H1 (cell line): ENCODE measurements at regions not wholly inside any gene's neighbourhood (a gene's known extent, or its start where the extent isn't known, plus 50 kb on each side); places are given as distances from the start of the nearest gene placed in this dataset.
A peak's percentile ranks its signal among the peaks of the same experiment; 100 is the strongest.

Experiments
- CTCF ChIA-PET: fragments of 300-600 bp; sonication (Branson Sonifier 250); formaldehyde crosslinking; loops from one replicate; lab custom pipeline; 2021; ENCODE audit not compliant: partially characterized antibody; lab: Charles Lee
- POLR2A ChIA-PET: fragments of 300-600 bp; sonication (Branson Sonifier 250); formaldehyde crosslinking; loops from one replicate; lab custom pipeline; 2021; ENCODE audit warnings: inconsistent platforms; ENCODE audit not compliant: partially characterized antibody; lab: Charles Lee
- DNase-seq, 2 experiments: peaks; one replicate each; pipeline versions ENCODE4 v3.0.0 to v3.0.0-alpha.2; 2010 to 2022; ENCODE audit warnings: low spot score in 2 of 2, low read depth in 1 of 2, mixed read lengths in 1 of 2
- FAIRE-seq: peaks from 2 replicates; lab custom pipeline; 2011; peaks lifted over from hg19 to GRCh38; lab: Jason Lieb, UNC
- H2AFZ ChIP-seq: 2 replicates; pipeline ENCODE4 v1.8.1; 2012; ENCODE audit warnings: low read length, inconsistent platforms
- H2AK5ac ChIP-seq: 2 replicates; pipeline ENCODE4 v1.6.1; 2013; ENCODE audit warnings: low read depth, low read length
- H2BK120ac ChIP-seq: replicated peaks from 2 replicates; pipeline ENCODE3; 2013; ENCODE audit warnings: low read depth, low read length, inconsistent platforms
- H2BK12ac ChIP-seq: 2 replicates; pipeline ENCODE4 v1.6.1; 2013; ENCODE audit warnings: low read depth, low read length
- H2BK15ac ChIP-seq: 2 replicates; pipeline ENCODE4 v1.6.1; 2013; ENCODE audit warnings: low read length
- H2BK20ac ChIP-seq: 2 replicates; pipeline ENCODE4 v1.6.1; 2013; ENCODE audit warnings: low read length
- H2BK5ac ChIP-seq: 2 replicates; pipeline ENCODE4 v1.6.1; 2013; ENCODE audit warnings: low read depth, low read length
- H3K14ac ChIP-seq: 2 replicates; pipeline ENCODE4 v1.6.1; 2013; ENCODE audit warnings: inconsistent platforms; ENCODE audit not compliant: insufficient read length
- H3K18ac ChIP-seq: 2 replicates; pipeline ENCODE4 v1.6.1; 2013; ENCODE audit warnings: low read length; ENCODE audit errors: extremely low read depth
- H3K23ac ChIP-seq: 2 replicates; pipeline ENCODE4 v1.6.1; 2013; ENCODE audit warnings: inconsistent platforms; ENCODE audit not compliant: insufficient read length
- H3K23me2 ChIP-seq: 2 replicates; pipeline ENCODE4 v1.6.1; 2013; ENCODE audit warnings: low read depth, low read length
- H3K27ac ChIP-seq: 2 replicates; pipeline ENCODE4 v1.6.1; 2011; ENCODE audit warnings: low read depth, low read length, inconsistent platforms
- H3K27me3 ChIP-seq, 4 experiments: replicated peaks in 1 of 4; 1 replicate in 1 of 4; 2 replicates in 3 of 4; pipeline versions ENCODE4 v1.6.1 to v1.8.1; 2011 to 2013; ENCODE audit warnings: low read length in 3 of 4, mild to moderate bottlenecking in 3 of 4, inconsistent platforms in 2 of 4, mixed read lengths in 2 of 4, moderate library complexity in 1 of 4; ENCODE audit not compliant: control insufficient read depth in 3 of 4, insufficient read depth in 3 of 4; ENCODE audit errors: extremely low read depth in 1 of 4
- H3K36me3 ChIP-seq, 4 experiments: 2 replicates each; pipeline versions ENCODE4 v1.6.1 to v1.8.1; 2011 to 2013; ENCODE audit warnings: mild to moderate bottlenecking in 4 of 4, low read length in 3 of 4, moderate library complexity in 2 of 4, control low read depth in 1 of 4, inconsistent platforms in 1 of 4; ENCODE audit not compliant: insufficient read depth in 4 of 4, control insufficient read depth in 2 of 4
- H3K4ac ChIP-seq: replicated peaks from 2 replicates; pipeline ENCODE3; 2013; ENCODE audit warnings: low read length, low read depth, mixed read lengths, inconsistent platforms; ENCODE audit not compliant: insufficient read length
- H3K4me1 ChIP-seq, 4 experiments: replicated peaks in 1 of 4; 1 replicate in 1 of 4; 2 replicates in 3 of 4; pipeline versions ENCODE4 v1.6.1 to v1.8.1; 2011 to 2013; ENCODE audit warnings: low read length in 3 of 4, inconsistent platforms in 2 of 4, mixed read lengths in 1 of 4; ENCODE audit not compliant: insufficient read depth in 4 of 4, control insufficient read depth in 3 of 4
- H3K4me2 ChIP-seq, 2 experiments: 2 replicates each; pipeline versions ENCODE4 v1.6.1 to v1.8.1; 2011 to 2013; ENCODE audit warnings: low read depth in 2 of 2, low read length in 2 of 2, control low read depth in 1 of 2, inconsistent platforms in 1 of 2, mild to moderate bottlenecking in 1 of 2; ENCODE audit not compliant: insufficient read depth in 1 of 2
- H3K4me3 ChIP-seq, 4 experiments: fragments of 200-600, 300-600 bp in 1 of 4; sonication (generic), shearing (Covaris generic), sonication (Bioruptor Twin) in 1 of 4; 2 replicates each; pipeline versions ENCODE4 v1.5.1 to v1.8.1; 2011 to 2016; ENCODE audit warnings: low read length in 4 of 4, low read depth in 3 of 4, control low read depth in 2 of 4, inconsistent platforms in 2 of 4, mild to moderate bottlenecking in 2 of 4, mixed read lengths in 1 of 4, moderate library complexity in 1 of 4; ENCODE audit not compliant: insufficient read depth in 2 of 4; ENCODE audit errors: extremely low read depth in 1 of 4
- H3K56ac ChIP-seq: replicated peaks from 2 replicates; pipeline ENCODE3; 2013; ENCODE audit warnings: low read depth, mild to moderate bottlenecking, mixed read lengths, low read length, inconsistent platforms; ENCODE audit not compliant: insufficient read length
- H3K79me1 ChIP-seq: 2 replicates; pipeline ENCODE4 v1.6.1; 2013; ENCODE audit warnings: low read depth, low read length, control low read depth
- H3K79me2 ChIP-seq, 2 experiments: 2 replicates each; pipeline versions ENCODE4 v1.6.1 to v1.8.1; 2012 to 2013; ENCODE audit warnings: low read length in 2 of 2, mild to moderate bottlenecking in 2 of 2, inconsistent platforms in 1 of 2; ENCODE audit not compliant: insufficient read depth in 2 of 2, control insufficient read depth in 1 of 2
- H3K9ac ChIP-seq, 4 experiments: replicated peaks in 1 of 4; 1 replicate in 1 of 4; 2 replicates in 3 of 4; pipeline versions ENCODE4 v1.6.1 to v1.8.1; 2011 to 2013; ENCODE audit warnings: low read depth in 3 of 4, low read length in 3 of 4, control low read depth in 2 of 4, mild to moderate bottlenecking in 2 of 4, moderate library complexity in 2 of 4, inconsistent platforms in 1 of 4; ENCODE audit errors: extremely low read depth in 1 of 4
- H3K9me3 ChIP-seq, 2 experiments: 2 replicates each; pipeline versions ENCODE4 v1.6.1 to v1.8.1; 2012 to 2013; ENCODE audit warnings: mild to moderate bottlenecking in 2 of 2, moderate library complexity in 2 of 2, control low read depth in 1 of 2, inconsistent platforms in 1 of 2, low read depth in 1 of 2, low read length in 1 of 2, mixed read lengths in 1 of 2; ENCODE audit not compliant: insufficient read depth in 2 of 2
- H4K20me1 ChIP-seq, 2 experiments: replicated peaks in 1 of 2; 2 replicates each; pipeline versions ENCODE3 to v1.8.1; 2011 to 2013; ENCODE audit warnings: inconsistent platforms in 2 of 2, low read length in 2 of 2, mild to moderate bottlenecking in 1 of 2; ENCODE audit not compliant: insufficient read depth in 2 of 2, control insufficient read depth in 1 of 2
- H4K5ac ChIP-seq: 2 replicates; pipeline ENCODE4 v1.6.1; 2013; ENCODE audit warnings: low read length, low read depth, mixed read lengths, inconsistent platforms; ENCODE audit not compliant: insufficient read length
- H4K8ac ChIP-seq: 2 replicates; pipeline ENCODE4 v1.8.0; 2013; ENCODE audit warnings: mild to moderate bottlenecking, moderate library complexity, low read length, inconsistent platforms; ENCODE audit not compliant: insufficient read depth; ENCODE audit errors: extremely low read depth
- H4K91ac ChIP-seq: replicated peaks from 2 replicates; pipeline ENCODE3; 2013; ENCODE audit warnings: low read length, mixed read lengths, inconsistent platforms; ENCODE audit not compliant: insufficient read length
- ATF3 ChIP-seq: IDR thresholded peaks from 2 replicates; pipeline ENCODE4 v1.6.1; 2011; ENCODE audit warnings: low read depth, mild to moderate bottlenecking, low read length; ENCODE audit not compliant: insufficient read depth
- BCL11A ChIP-seq, 2 experiments: IDR thresholded peaks; one replicate each; pipeline ENCODE4 v1.6.1; 2011; ENCODE audit warnings: low read depth in 2 of 2, low read length in 2 of 2, mild to moderate bottlenecking in 2 of 2
- CEBPB ChIP-seq: IDR thresholded peaks from 2 replicates; pipeline ENCODE4 v1.6.1; 2012; ENCODE audit warnings: low read depth, low read length
- CTCF ChIP-seq, 3 experiments: IDR thresholded peaks; 1 replicate in 2 of 3; 2 replicates in 1 of 3; pipeline versions ENCODE4 v1.5.1 to v1.6.1; 2011; ENCODE audit warnings: low read length in 3 of 3, mild to moderate bottlenecking in 3 of 3, inconsistent platforms in 2 of 3, low read depth in 1 of 3, moderate library complexity in 1 of 3; ENCODE audit not compliant: insufficient read depth in 1 of 3; ENCODE audit errors: control extremely low read depth in 1 of 3
- EZH2 ChIP-seq: fragments of 200-600 bp; sonication (generic); IDR thresholded peaks from 2 replicates; pipeline ENCODE4 v1.7.1; 2012; ENCODE audit warnings: low read depth, mild to moderate bottlenecking, moderate library complexity, low read length, inconsistent platforms; ENCODE audit not compliant: severe bottlenecking
- KDM1A ChIP-seq: fragments of 200-600, 300-600 bp; sonication (generic); IDR thresholded peaks from 2 replicates; pipeline ENCODE4 v1.7.1; 2016; ENCODE audit warnings: mild to moderate bottlenecking, low read length, borderline replicate concordance
- PHF8 ChIP-seq: fragments of 200-600 bp; sonication (generic); conservative IDR thresholded peaks from 2 replicates; pipeline ENCODE4 v1.7.1; 2012; ENCODE audit warnings: low read depth, mild to moderate bottlenecking, inconsistent platforms, low read length, moderate library complexity
- SAP30 ChIP-seq: fragments of 300-600 bp; sonication (generic); IDR thresholded peaks from 2 replicates; pipeline ENCODE4 v1.7.1; 2012; ENCODE audit warnings: low read length, moderate library complexity, mild to moderate bottlenecking, inconsistent platforms; ENCODE audit not compliant: insufficient read depth, insufficient replicate concordance
- SIX5 ChIP-seq: IDR thresholded peaks from 2 replicates; pipeline ENCODE4 v1.6.1; 2011; ENCODE audit warnings: mild to moderate bottlenecking, low read depth, low read length
- WGBS, 2 experiments: shearing (Covaris generic) in 1 of 2; methylation state at CpG; one replicate each; pipeline versions ENCODE4 v1.1.6 to v1.1.7; 2013 to 2015; ENCODE audit warnings: low lambda C conversion rate in 2 of 2, mixed read lengths in 2 of 2, inconsistent platforms in 1 of 2, low coverage in 1 of 2, missing lambda C conversion rate in 1 of 2; ENCODE audit not compliant: insufficient replicate concordance in 2 of 2, insufficient coverage in 1 of 2, insufficient read length in 1 of 2; ENCODE audit errors: extremely low coverage in 1 of 2, missing lambda C conversion rate in 1 of 2; 5-methylcytosine and 5-hydroxymethylcytosine counted together

- Histone ChIP-seq H3K14ac (no peak overlapping the region), H2BK20ac (no peak overlapping the region), H3K79me2 (no peaks in the 10 kb centered on the region), H2BK120ac (no peak overlapping the region), H3K4me1 (no peaks in the 10 kb centered on the region; a peak in 1 of 7 replicates), H2BK12ac (no peak overlapping the region), H3K18ac (no peak overlapping the region), H2BK15ac (no peak overlapping the region), H2AK5ac (no peak overlapping the region), H2BK5ac (no peak overlapping the region), H3K36me3 (no peaks in the 10 kb centered on the region), H3K27ac (no peak overlapping the region), H4K20me1 (no peaks in the 10 kb centered on the region), H3K9ac (no peak overlapping the region), H3K27me3 (no peaks in the 10 kb centered on the region), H3K23ac (no peak overlapping the region), H3K9me3 (no peaks in the 10 kb centered on the region), H4K5ac (no peak overlapping the region), H2AFZ (peak overlapping the region; percentile 7; the same call in 1 of the 2 replicates), H3K4ac (no peak overlapping the region), H4K8ac (no peak overlapping the region), H3K79me1 (no peaks in the 10 kb centered on the region), H3K4me3 (no peak overlapping the region), H3K56ac (no peak overlapping the region), H4K91ac (no peak overlapping the region), H3K23me2 (no peaks in the 10 kb centered on the region), H3K4me2 (no peak overlapping the region)
- FAIRE-seq = no peak
- WGBS, 2 experiments = 87% methylated on average over 7 of the region's 7 CpGs; no CpG with 5 or more reads in 1 of the 2 experiments
- ChIA-PET CTCF (interaction anchor here (0.6 kb wide), 1 partner anchor 250 kb away, joined by 3 read pairs; no protein-coding TSS in a partner anchor), POLR2A (no interaction called here)
- no peak for DNase-seq
- TF ChIP-seq SIX5 (no peak), ATF3 (no peak), SAP30 (no peak), CEBPB (no peak), CTCF (IDR thresholded peaks at IDR 0.05; ENCODE audit: control extremely low read depth in 1 of 3, insufficient read depth in 1 of 3, low read depth in 1 of 3, low read length in 3 of 3) (no peak), EZH2 (no peak), KDM1A (no peak), BCL11A (IDR thresholded peaks at IDR 0.05; ENCODE audit: low read depth in 2 of 2, low read length in 2 of 2) (no peak), PHF8 (no peak)
Measured at GRCh38 chr13:88979465-88980175, 1308.4 kb downstream of the SLITRK5 start.
